ENCODE measurements at regions not wholly inside any gene's neighbourhood (a gene's known extent, or its start where the extent isn't known, plus 50 kb on each side); places are given as distances from the start of the nearest gene placed in this dataset.

- DNase-seq (ENCODE audit: extremely low read depth, low read depth) = no peak
- TF ChIP-seq, protein P1, sequence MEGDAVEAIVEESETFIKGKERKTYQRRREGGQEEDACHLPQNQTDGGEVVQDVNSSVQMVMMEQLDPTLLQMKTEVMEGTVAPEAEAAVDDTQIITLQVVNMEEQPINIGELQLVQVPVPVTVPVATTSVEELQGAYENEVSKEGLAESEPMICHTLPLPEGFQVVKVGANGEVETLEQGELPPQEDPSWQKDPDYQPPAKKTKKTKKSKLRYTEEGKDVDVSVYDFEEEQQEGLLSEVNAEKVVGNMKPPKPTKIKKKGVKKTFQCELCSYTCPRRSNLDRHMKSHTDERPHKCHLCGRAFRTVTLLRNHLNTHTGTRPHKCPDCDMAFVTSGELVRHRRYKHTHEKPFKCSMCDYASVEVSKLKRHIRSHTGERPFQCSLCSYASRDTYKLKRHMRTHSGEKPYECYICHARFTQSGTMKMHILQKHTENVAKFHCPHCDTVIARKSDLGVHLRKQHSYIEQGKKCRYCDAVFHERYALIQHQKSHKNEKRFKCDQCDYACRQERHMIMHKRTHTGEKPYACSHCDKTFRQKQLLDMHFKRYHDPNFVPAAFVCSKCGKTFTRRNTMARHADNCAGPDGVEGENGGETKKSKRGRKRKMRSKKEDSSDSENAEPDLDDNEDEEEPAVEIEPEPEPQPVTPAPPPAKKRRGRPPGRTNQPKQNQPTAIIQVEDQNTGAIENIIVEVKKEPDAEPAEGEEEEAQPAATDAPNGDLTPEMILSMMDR (IDR thresholded peaks at IDR 0.05; ENCODE audit: low read depth, low read length) = peak; percentile 37
Measured at GRCh38 chr4:180060159-180060889, 2182.9 kb upstream of the TENM3 start.

- TF ChIP-seq, protein P1 (IDR thresholded peaks at IDR 0.05; ENCODE audit: low read depth, low read length) = no peak
- DNase-seq (ENCODE audit: extremely low read depth, low read depth) = no peak
Measured at GRCh38 chr4:180081072-180081471, 2162.1 kb upstream of the TENM3 start.

- no peak for DNase-seq (ENCODE audit: extremely low read depth, low read depth)
- TF ChIP-seq, protein P1 (IDR thresholded peaks at IDR 0.05; ENCODE audit: low read depth, low read length) = no peak
Measured at GRCh38 chr4:180084561-180084960, 2158.6 kb upstream of the TENM3 start.

DNA sequence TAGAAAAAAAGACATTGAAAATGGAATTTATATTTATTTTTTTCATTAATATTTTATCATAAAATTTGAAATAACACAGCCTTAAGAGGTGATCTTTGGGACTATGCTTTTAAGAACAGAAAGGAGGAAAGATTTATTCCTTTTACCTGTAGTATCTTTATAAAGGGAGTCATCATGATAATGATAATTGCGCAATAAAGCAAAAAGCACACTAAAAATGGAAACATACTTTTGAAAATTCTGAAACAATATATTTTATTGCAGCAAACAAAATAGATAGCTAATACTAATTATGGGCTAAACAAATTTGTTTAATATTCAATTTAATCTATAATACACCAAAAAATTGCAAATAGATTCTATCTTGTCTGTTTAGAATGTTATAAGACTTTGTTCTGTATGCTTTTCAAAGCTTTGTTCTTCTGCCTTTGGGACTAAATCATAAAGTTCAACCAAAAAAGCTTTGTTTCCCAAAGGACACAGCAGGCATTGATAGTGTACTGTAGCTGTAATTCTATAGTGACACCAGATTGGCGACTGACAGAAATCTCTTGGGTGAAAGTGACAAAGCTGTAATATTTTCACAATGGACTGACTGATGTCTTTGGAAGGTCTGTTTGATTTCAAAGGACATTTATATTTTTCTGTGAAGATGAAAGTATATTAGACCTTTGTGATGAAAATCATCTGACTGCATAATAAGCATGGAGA lies 2156.6 kb upstream of the TENM3 start:
- DNase-seq (ENCODE audit: extremely low read depth, low read depth) = no peak
- TF ChIP-seq, protein P1 (IDR thresholded peaks at IDR 0.05; ENCODE audit: low read depth, low read length) = no peak

GRCh38 chr4:180098586-180098985 lies 2144.6 kb upstream of the TENM3 start:
- DNase-seq (ENCODE audit: extremely low read depth, low read depth) = peak; percentile 15

GRCh38 chr4:180099957-180100356 lies 2143.2 kb upstream of the TENM3 start:
- no peak for DNase-seq (ENCODE audit: extremely low read depth, low read depth)
- TF ChIP-seq, protein P1 (IDR thresholded peaks at IDR 0.05; ENCODE audit: low read depth, low read length) = no peak

More at GRCh38 chr4:180098586-180098985, 2144.6 kb upstream of the TENM3 start:
- TF ChIP-seq, protein P1 (IDR thresholded peaks at IDR 0.05; ENCODE audit: low read depth, low read length) = no peak
